GM18861 (cell line): ENCODE measurements at regions not wholly inside any gene's neighbourhood (a gene's known extent, or its start where the extent isn't known, plus 50 kb on each side); places are given as distances from the start of the nearest gene placed in this dataset.

Experiments
- ATAC-seq: cut with Tn5 transposase; IDR thresholded peaks from one replicate; pipeline ENCODE4 v1.9.1; 2021; ENCODE audit not compliant: unreplicated experiment

GRCh38 chr18:29629493-29630036 is 1413.0 kb downstream of the DSC3 start:
- no peak for ATAC-seq

GRCh38 chr18:29626094-29626493 is 1416.4 kb downstream of the DSC3 start:
- ATAC-seq, result no peak

- no peak for ATAC-seq
Observed at GRCh38 chr18:29616867-29617266, 1425.7 kb downstream of the DSC3 start.

- no peak for ATAC-seq
Observed at GRCh38 chr18:29608982-29609381, 1432.1 kb upstream of the CDH2 start.

- ATAC-seq, result no peak
Observed at GRCh38 chr18:29605365-29605764, 1428.4 kb upstream of the CDH2 start.

GRCh38 chr18:29596959-29597358 is 1420.0 kb upstream of the CDH2 start:
- ATAC-seq, result no peak

- ATAC-seq, result no peak
Observed at GRCh38 chr18:29594493-29594892, 1417.6 kb upstream of the CDH2 start.

- no peak for ATAC-seq
Observed at GRCh38 chr18:29588446-29589100, 1411.6 kb upstream of the CDH2 start.

GRCh38 chr18:29586210-29586609 is 1409.3 kb upstream of the CDH2 start:
- no peak for ATAC-seq

GRCh38 chr18:29560270-29560669 is 1383.3 kb upstream of the CDH2 start:
- ATAC-seq, result peak; percentile 48

- ATAC-seq, result no peak
Observed at GRCh38 chr18:29556070-29556469, 1379.1 kb upstream of the CDH2 start.

GRCh38 chr18:29549759-29550158 is 1372.8 kb upstream of the CDH2 start:
- no peak for ATAC-seq

- ATAC-seq, result no peak
Observed at GRCh38 chr18:29547626-29548025, 1370.7 kb upstream of the CDH2 start.

GRCh38 chr18:29540548-29540947 is 1363.6 kb upstream of the CDH2 start:
- no peak for ATAC-seq

- no peak for ATAC-seq
Observed at GRCh38 chr18:29531746-29532145, 1354.8 kb upstream of the CDH2 start.

- no peak for ATAC-seq
Observed at GRCh38 chr18:29523371-29523770, 1346.4 kb upstream of the CDH2 start.

GRCh38 chr18:29512761-29513160 is 1335.8 kb upstream of the CDH2 start:
- ATAC-seq, result no peak

GRCh38 chr18:29512203-29512602 is 1335.3 kb upstream of the CDH2 start:
- ATAC-seq, result no peak

- no peak for ATAC-seq
Observed at GRCh38 chr18:29501952-29502351, 1325.0 kb upstream of the CDH2 start.

- ATAC-seq, result no peak
Observed at GRCh38 chr18:29496152-29496680, 1319.3 kb upstream of the CDH2 start.

- ATAC-seq, result no peak
Observed at GRCh38 chr18:29494371-29494770, 1317.4 kb upstream of the CDH2 start.

GRCh38 chr18:29491907-29492306 is 1315.0 kb upstream of the CDH2 start:
- no peak for ATAC-seq

- ATAC-seq, result no peak
Observed at GRCh38 chr18:29488617-29489016, 1311.7 kb upstream of the CDH2 start.
